Natural killer cell treated with Interleukin-12 subunit alpha and Interleukin-12 subunit beta and Interleukin-15 and Interleukin-18, amount 100 ng/mL, for 72 hours (primary cell): ENCODE measurements at regions not wholly inside any gene's neighbourhood (a gene's known extent, or its start where the extent isn't known, plus 50 kb on each side); places are given as distances from the start of the nearest gene placed in this dataset.
"Not testable (repeated sequence)": the region's sequence is repeated elsewhere in the genome, so short reads cannot be mapped to it uniquely, and the experiment has no call there.

Experiments used
- ATAC-seq, 2 donors: fragments of 150-1000 bp; cut with Tn5 transposase in 1 of 2; sonication (Bioruptor Pico), chemical (Tn5 transposase) in 1 of 2; 2 replicates each; pipeline ENCODE4 v1.10.0; 2021
- DNase-seq: peaks from one replicate; pipeline ENCODE4 v3.0.0; 2022; ENCODE audit warnings: low spot score
- H3K27ac Mint-ChIP-seq, 2 donors: 1 replicate in 1 of 2; 2 replicates in 1 of 2; pipeline ENCODE4 v1.8.0; 2022; ENCODE audit warnings: mixed read lengths in 2 of 2, mild to moderate bottlenecking in 1 of 2, moderate library complexity in 1 of 2
- H3K27me3 Mint-ChIP-seq, 2 donors: 1 replicate in 1 of 2; 2 replicates in 1 of 2; pipeline ENCODE4 v1.8.0; 2022; ENCODE audit warnings: mixed read lengths in 2 of 2
- H3K36me3 Mint-ChIP-seq: one replicate; pipeline ENCODE4 v1.8.0; 2022; ENCODE audit warnings: mixed read lengths
- H3K4me1 Mint-ChIP-seq, 2 donors: 1 replicate in 1 of 2; 2 replicates in 1 of 2; pipeline ENCODE4 v1.8.0; 2022; ENCODE audit warnings: low read depth in 2 of 2, mixed read lengths in 2 of 2, mild to moderate bottlenecking in 1 of 2
- H3K4me3 Mint-ChIP-seq: one replicate; pipeline ENCODE4 v1.8.0; 2022; ENCODE audit warnings: mixed read lengths
- H3K9me3 Mint-ChIP-seq: 2 replicates; pipeline ENCODE4 v1.8.0; 2022; ENCODE audit warnings: mixed read lengths

DNA sequence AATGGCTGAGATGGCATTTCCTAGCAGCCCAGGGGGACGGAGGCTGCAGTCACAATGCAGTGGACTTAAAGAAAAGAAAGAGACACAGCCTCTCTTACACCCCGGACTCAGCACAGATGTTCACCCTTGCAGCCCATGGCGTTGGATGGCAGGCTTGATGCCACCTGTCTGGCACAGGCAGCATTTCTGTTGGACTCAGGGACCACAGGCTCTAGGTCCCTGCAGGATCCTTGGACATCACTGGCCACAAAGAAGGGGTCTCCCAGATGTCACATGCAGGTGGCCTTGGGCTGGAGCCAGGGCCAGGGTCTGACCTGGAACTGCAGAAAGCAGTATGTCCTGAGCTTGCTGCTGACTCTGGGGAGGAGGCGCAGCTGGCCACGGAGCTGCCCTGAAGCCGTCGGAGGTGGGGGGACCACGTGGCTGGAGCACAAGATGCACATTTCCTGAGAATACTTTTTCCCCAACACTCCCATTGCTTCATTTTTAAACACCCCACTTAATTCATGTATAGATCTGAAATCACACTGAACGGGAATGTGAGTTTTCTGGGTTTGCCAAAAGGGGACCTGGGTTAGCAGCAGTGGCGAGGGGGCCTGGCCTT lies 102.3 kb upstream of the SULF2 start:
- Mint-ChIP-seq H3K27me3 (no peaks in the 10 kb centered on the region), H3K36me3 (no peaks in the 10 kb centered on the region)

DNA sequence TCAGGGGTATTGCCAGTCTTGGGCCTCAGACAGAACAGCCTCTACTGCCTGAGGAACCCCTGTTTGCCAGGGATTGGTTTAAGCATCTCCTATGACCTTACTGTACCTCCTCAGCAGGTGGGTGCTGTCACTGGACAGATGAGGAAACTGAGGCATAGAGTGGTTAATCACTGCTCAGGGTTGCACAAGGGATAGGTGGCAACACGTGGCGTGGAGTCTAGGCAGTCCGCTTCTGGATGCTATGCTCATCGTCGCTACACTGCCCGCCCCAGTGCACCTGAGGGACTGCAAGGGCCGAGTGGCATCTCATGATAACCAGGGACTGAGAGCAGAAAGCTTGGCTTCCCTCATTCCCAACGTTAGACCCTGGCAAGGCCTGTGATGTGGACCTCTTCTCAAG lies 101.8 kb upstream of the SULF2 start:
- DNase-seq (peak; percentile 25), ATAC-seq (no peak)
- Mint-ChIP-seq H3K36me3 (no peaks in the 10 kb centered on the region), H3K4me1 (no peaks in the 10 kb centered on the region), H3K9me3 (no peaks in the 10 kb centered on the region), H3K27me3 (no peaks in the 10 kb centered on the region), H3K27ac (no peak overlapping the region), H3K4me3 (no peak overlapping the region)

More for the DNA sequence above, 102.3 kb upstream of the SULF2 start:
- DNase-seq (peak; percentile 1), ATAC-seq (no peak)
- H3K9me3 Mint-ChIP-seq = no peaks in the 10 kb centered on the region
- no peaks in the 10 kb centered on the region for H3K4me1 Mint-ChIP-seq
- no peak overlapping the region for H3K27ac Mint-ChIP-seq
- no peak overlapping the region for H3K4me3 Mint-ChIP-seq

DNA sequence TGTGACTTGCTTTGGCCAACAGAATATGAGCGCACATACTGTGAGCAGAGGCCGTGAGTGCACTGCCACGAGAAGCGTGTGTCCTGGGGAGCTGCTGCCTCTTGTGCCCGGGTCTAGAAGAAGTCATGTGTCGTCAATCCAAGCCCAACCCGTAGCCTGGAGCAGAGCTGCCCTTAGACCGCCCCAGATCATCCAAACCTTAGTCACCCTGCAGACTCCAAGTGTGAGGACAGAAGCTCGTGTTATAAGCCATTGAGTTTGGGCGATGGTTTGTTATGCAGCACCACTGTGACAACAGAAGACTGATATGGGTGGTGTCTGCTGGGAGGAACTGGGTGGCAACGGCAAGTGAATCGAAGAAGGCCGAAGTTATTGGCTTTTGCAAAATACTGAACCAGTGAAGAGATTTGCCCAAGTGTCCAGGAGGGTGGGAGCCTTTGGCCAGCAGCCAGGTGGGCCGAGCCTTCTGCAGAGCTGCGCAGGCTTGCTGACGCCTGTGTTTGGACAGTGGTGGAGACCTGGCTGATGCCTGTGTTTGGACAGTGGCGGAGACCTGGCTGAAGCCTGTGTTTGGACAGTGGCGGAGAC lies 101.3 kb upstream of the SULF2 start:
- peak; percentile 26 for DNase-seq

DNA sequence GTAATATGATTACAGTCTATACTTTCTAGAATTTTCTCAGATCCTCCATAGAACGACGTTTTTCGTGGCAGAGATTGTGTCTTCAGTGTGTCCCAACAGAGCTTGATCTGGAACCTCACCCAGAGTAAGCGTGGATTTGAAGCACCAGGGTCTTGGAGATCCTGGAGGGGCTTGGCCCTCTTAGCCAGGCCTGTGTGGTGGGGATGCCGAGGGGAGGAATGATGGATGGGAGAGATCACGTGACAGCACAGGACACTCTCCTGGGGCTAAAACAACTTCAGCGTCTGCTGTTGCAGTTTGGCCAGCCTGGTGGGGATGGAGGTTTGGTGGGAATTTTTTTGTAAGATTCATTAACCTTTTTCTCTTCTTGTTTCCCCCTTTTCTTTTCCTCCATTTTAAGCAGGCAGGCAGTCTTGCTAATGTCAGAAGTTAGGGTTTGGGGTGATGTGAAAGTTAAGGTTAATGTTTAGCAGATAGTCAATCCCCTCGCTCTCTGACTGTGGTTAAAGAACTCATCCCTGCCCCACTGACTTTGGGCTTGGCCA lies 100.7 kb upstream of the SULF2 start:
- no peak overlapping the region for H3K4me3 Mint-ChIP-seq
- no peaks in the 10 kb centered on the region for H3K9me3 Mint-ChIP-seq
- no peaks in the 10 kb centered on the region for H3K4me1 Mint-ChIP-seq
- ATAC-seq (no peak), DNase-seq (no peak)
- H3K27me3 Mint-ChIP-seq = no peaks in the 10 kb centered on the region
- no peaks in the 10 kb centered on the region for H3K36me3 Mint-ChIP-seq
- H3K27ac Mint-ChIP-seq = no peak overlapping the region

More for the DNA sequence above, 101.3 kb upstream of the SULF2 start:
- H3K4me1 Mint-ChIP-seq = no peaks in the 10 kb centered on the region
- no peak overlapping the region for H3K27ac Mint-ChIP-seq
- H3K36me3 Mint-ChIP-seq = no peaks in the 10 kb centered on the region
- no peak overlapping the region for H3K4me3 Mint-ChIP-seq
- no peak for ATAC-seq
- no peaks in the 10 kb centered on the region for H3K27me3 Mint-ChIP-seq
- H3K9me3 Mint-ChIP-seq = no peaks in the 10 kb centered on the region

- not testable (repeated sequence) for ATAC-seq, H3K4me1 Mint-ChIP-seq, H3K27ac Mint-ChIP-seq, H3K9me3 Mint-ChIP-seq, H3K36me3 Mint-ChIP-seq, H3K27me3 Mint-ChIP-seq, H3K4me3 Mint-ChIP-seq, DNase-seq
These were observed 98.7 kb upstream of the SULF2 start for GRCh38 chr20:47883940-47884339.

DNA sequence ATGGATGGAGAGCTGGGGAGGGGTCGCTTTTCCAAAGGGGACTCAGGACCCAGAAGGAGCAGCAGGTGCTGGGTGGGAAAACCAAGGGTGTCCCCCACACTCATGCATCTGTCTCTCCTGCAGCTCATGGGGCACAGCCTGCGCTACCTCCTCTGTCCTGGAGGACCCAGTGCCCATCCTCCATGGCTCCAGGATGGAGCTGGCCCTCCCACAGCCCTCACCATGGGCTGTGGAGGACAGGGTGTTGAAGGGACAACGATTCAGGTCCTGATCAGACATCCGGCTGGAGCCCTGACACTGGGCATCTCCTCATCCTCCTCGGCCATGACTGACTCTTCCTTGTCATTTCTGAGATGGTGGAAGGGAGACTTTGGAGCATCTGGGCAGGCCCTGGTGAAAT lies 97.9 kb upstream of the SULF2 start:
- Mint-ChIP-seq H3K9me3 (no peaks in the 10 kb centered on the region), H3K27me3 (peaks cover 0 to 11% of the 10 kb centered on the region in 2 donors), H3K4me3 (no peak overlapping the region), H3K27ac (no peak overlapping the region), H3K4me1 (no peaks in the 10 kb centered on the region), H3K36me3 (no peaks in the 10 kb centered on the region)
- DNase-seq (peak; percentile 58), ATAC-seq (no peak)

DNA sequence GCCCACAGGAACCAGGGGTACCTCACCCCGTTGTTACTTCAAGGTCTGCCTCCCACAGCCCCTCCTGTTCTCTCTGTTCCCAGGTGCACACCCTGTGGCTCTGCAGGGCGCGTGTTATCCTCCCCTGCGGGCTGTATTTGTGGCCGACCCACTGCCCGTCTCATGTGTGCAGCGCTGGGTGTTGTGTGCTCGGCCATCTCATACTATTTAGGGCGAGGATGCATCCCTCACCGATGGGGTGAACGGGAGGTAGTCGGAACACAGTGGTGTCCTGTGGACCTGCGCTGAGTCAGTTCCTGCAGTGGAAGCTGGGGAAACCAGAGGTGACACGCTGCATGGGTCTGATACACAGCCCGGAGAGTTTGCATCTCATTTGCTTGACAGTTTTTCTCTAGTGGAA lies 94.5 kb upstream of the SULF2 start:
- Mint-ChIP-seq H3K27me3 (peaks cover 0 to 17% of the 10 kb centered on the region in 2 donors), H3K4me1 (no peaks in the 10 kb centered on the region), H3K27ac (no peak overlapping the region), H3K4me3 (no peak overlapping the region), H3K36me3 (no peaks in the 10 kb centered on the region), H3K9me3 (no peaks in the 10 kb centered on the region)
- DNase-seq (no peak), ATAC-seq (peak in 1 of 2 donors; percentile 46)

DNA sequence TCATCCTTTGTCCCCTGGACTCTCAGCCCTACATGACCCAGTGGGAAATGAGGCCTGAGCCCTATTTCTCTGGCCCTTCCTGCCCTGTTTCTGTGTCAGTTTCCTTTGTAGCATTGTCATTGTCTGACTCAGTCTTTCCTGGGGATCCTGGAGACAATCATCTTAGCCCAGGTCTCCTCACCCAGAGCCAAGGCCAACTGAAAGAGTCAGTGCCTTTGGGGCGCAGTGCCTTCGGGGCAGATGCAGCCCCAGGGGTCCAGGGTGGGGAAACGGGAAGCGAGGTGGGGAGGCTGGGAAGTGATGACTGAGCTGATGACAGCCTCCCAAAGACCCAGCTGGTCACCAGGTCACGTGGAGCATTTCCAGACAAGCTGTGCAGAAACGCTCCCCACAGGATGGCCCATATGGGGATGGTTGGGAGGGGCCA lies 93.3 kb upstream of the SULF2 start:
- H3K9me3 Mint-ChIP-seq = no peaks in the 10 kb centered on the region

DNA sequence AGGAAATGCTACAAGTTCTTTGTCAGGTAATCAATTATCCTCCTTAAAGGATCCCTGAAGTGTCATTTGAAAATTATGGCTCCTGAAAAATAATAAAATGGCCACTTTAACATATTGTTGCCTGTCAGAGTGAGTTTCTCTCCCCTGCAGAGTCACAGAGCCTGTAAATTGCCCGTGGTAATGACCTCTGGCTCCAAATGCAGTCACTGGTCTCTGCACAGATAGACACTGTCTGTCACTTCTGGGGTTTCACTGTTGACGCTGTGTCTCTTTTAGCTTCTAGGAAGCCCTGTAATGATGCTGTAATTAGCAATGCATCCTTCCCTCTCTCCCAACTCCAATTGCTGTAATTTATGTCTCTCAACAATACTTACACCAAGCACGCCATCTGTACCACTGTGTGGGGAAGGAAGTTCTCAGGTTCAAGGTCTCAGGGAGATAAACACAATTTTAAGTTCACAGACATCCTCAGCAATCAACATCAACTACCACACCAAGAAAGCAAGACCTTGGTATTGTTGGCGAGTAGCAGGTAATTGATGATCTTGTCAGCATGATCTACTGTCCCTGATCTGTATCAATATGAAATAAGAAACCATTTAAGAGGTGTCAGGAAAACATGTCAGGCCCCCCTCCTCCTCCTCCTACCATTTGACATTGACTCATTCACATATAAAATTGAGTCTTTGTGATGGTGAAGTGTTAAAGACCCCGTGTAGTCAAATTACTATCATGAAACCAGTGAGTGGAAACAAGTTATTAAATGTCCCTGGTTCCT lies 91.2 kb upstream of the SULF2 start:
- DNase-seq = no peak
- no peak for ATAC-seq
- H3K4me1 Mint-ChIP-seq = no peaks in the 10 kb centered on the region
- no peak overlapping the region for H3K27ac Mint-ChIP-seq
- no peaks in the 10 kb centered on the region for H3K36me3 Mint-ChIP-seq
- no peaks in the 10 kb centered on the region for H3K9me3 Mint-ChIP-seq
- peaks cover 0 to 17% of the 10 kb centered on the region in 2 donors for H3K27me3 Mint-ChIP-seq
- no peak overlapping the region for H3K4me3 Mint-ChIP-seq

More for the DNA sequence above, 93.3 kb upstream of the SULF2 start:
- Mint-ChIP-seq H3K4me3 (no peak overlapping the region), H3K36me3 (no peaks in the 10 kb centered on the region), H3K4me1 (no peaks in the 10 kb centered on the region), H3K27ac (no peak overlapping the region), H3K27me3 (peaks cover 0 to 17% of the 10 kb centered on the region in 2 donors)
- ATAC-seq (no peak), DNase-seq (no peak)

DNA sequence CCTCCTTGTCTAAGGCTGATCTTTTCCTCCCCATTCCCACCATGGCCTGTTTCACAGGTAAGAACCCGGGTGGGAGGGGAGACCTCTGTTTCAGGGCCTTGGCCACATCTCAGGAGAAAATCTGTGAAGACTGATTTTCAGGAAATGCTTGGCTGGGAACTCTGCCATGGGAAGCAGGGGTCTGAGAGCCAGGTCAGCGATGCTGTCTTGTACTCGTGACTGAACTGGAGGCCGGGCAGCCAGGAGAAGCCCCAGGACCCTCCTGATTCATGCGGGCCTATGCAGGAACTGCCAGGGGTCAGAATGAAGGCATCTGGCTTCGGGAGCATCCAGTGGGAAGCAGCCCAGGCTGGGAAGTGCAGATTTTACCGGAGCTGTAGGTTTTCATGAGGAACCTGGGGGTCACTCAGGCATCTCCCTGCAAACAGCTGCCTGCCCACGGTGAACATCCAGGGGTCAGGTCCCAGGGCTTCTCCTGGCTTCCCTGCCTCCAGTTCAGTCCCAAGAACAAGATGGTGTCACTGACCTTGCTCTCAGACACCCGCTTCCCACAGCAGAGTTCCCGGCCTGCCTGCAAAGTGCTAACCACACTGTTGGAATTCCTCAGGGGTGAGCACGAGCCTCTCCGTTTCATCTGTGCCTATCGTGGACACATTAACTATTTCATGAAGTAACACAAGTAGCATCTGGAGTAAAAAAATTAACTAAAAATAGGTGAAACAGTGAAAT lies 90.2 kb upstream of the SULF2 start:
- no peak overlapping the region for H3K27ac Mint-ChIP-seq
- no peak overlapping the region for H3K4me3 Mint-ChIP-seq
- no peaks in the 10 kb centered on the region for H3K9me3 Mint-ChIP-seq
- DNase-seq = no peak
- no peaks in the 10 kb centered on the region for H3K4me1 Mint-ChIP-seq
- H3K36me3 Mint-ChIP-seq = no peaks in the 10 kb centered on the region
- H3K27me3 Mint-ChIP-seq = peaks cover 2 to 21% of the 10 kb centered on the region in 2 donors
- ATAC-seq = no peak

DNA sequence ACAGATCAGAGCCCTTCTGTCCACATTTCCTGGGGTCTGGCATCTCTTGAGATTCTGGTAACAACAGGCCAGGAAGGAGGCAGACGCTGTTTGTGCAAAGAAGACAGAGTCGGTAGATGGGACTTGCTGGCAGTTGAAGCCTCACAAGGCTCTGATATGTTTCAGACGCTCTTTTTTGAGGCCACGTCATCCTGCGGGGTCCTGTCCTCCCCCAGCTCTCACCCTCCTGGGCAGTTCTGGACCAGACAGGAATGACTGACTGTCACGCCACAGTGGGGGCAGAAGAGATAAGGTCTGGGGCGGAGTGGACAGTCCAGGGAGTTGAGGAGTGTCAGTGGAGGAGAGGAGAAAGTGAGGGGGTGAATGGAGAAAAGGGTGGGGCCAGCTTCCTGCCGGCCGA lies 87.1 kb upstream of the SULF2 start:
- H3K27ac Mint-ChIP-seq = no peak overlapping the region
- H3K27me3 Mint-ChIP-seq = peaks cover 3 to 7% of the 10 kb centered on the region in 2 donors
- H3K9me3 Mint-ChIP-seq = no peaks in the 10 kb centered on the region
- H3K4me1 Mint-ChIP-seq = no peaks in the 10 kb centered on the region
- ATAC-seq (no peak), DNase-seq (no peak)
- no peak overlapping the region for H3K4me3 Mint-ChIP-seq
- H3K36me3 Mint-ChIP-seq = no peaks in the 10 kb centered on the region

DNA sequence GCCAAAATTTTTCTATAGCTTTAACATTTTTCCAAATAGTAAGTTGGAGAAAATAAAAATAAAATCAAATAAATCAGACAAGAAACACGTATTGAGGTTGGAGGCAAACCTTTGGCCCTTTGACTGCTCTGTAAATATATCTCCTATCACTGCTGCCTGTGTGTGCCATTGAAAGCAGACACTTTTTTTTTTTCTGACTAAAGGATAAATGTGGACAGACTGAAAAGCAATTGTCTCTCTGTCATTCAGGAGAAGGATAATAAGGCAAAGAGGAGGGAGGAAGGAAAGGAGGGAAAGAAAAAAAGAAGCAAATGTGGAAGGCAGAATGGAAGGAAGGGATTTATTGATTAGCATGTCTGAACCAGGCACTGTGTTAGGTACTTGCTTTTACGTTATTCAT lies 85.2 kb upstream of the SULF2 start:
- DNase-seq (no peak), ATAC-seq (no peak)
- Mint-ChIP-seq H3K9me3 (no peaks in the 10 kb centered on the region), H3K36me3 (no peaks in the 10 kb centered on the region), H3K4me3 (no peak overlapping the region), H3K4me1 (no peaks in the 10 kb centered on the region), H3K27me3 (peaks cover 6 to 7% of the 10 kb centered on the region in 2 donors), H3K27ac (no peak overlapping the region)

DNA sequence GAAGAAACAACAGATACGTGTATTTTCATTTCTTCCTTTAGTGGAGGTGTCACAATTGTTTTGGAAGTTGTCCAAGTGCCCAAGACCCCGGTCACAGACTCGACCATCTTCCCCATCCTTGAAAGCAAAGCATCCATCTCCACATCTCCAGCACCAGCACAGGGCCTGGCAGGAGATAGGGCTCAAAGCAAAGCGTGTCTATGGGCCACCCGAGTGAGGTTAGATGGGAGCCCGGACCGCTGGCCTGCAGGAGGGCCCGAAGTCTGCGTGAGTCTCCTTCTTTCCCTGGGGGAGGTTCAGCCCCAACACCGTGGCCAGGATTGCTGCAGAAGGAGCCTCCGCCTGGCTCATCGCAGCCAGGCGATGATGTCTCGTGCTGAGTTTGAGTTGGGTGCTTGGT lies 83.5 kb upstream of the SULF2 start:
- no peaks in the 10 kb centered on the region for H3K9me3 Mint-ChIP-seq
- no peak for DNase-seq
- peaks cover 7 to 19% of the 10 kb centered on the region in 2 donors for H3K27me3 Mint-ChIP-seq
- no peak for ATAC-seq
- H3K36me3 Mint-ChIP-seq = no peaks in the 10 kb centered on the region
- H3K4me1 Mint-ChIP-seq = no peaks in the 10 kb centered on the region
- H3K4me3 Mint-ChIP-seq = no peak overlapping the region
- H3K27ac Mint-ChIP-seq = no peak overlapping the region
